Activated CD8-positive, alpha-beta memory T cell treated with anti-CD3 and anti-CD28 coated beads, Interleukin-2, amount 50 U/mL, for 4 hours (primary cell): ENCODE measurements at regions not wholly inside any gene's neighbourhood (a gene's known extent, or its start where the extent isn't known, plus 50 kb on each side); places are given as distances from the start of the nearest gene placed in this dataset.
"Not testable (repeated sequence)": the region's sequence is repeated elsewhere in the genome, so short reads cannot be mapped to it uniquely, and the experiment has no call there.

Source experiments
- DNase-seq: peaks from one replicate; pipeline ENCODE4 v3.0.0-alpha.2; 2020

DNA sequence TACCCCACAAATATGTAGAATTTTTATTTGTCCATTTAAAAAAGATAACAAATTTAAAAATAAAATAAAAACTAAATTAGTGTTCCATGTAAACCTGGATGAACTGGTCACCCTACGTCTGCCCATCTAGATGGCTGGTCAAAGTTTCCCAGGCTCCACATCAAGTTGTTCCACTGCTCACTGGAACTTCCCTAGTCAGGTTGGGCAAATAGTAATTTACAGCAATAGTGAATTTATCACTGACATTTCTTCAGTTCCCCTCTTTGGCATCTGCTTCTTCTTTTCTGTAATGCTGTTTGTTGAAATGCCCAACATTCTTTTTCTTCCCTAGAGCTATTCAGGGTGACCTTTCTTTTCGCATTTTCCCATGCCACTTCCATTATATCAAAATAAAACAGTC, 272.7 kb upstream of the BTG1 start:
- DNase-seq, result no peak

GRCh38 chr12:92417373-92417772, 271.7 kb upstream of the BTG1 start:
- no peak for DNase-seq

GRCh38 chr12:92416385-92416812, 270.8 kb upstream of the BTG1 start:
- DNase-seq, result no peak

DNA sequence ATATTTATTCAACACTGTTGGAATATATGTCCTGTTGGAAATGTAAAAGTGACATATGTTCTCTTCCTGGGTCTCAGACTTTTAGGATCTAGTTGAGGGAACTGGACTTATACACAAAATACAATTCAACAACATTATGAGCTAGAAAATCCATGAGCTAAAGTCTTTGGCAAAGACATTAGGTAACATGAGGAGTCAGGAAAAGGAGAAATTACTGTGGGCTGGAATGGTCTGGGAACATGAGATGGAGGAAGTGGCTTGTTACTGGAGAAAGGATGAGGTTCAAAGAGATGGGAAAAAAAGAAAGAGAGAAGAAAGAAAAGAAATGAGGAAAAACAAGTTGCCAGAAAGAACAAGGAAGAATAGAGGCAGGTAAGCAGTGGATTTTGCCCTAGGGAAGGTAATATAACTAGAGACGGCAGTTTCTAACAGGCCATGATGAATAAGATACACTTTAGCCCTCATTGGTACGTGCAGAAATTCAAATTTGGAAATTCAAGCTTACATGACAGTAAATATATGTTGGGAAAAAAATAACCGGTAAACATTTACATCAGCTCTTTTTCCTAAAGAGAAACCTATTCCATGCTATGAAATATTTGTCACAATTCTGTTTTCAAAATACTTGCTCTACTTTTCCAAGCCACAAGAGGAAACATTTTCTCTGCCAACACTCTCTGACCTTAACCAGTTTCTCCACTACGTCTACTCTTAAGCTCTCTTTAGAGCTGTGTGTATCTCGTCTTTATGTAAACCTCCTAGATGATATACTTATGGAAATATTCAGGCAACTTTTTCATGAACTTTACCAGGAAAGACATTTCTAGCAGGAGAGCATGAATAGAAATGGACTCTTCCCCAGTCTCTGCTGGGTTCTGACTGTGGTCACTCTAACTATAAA, 268.8 kb upstream of the BTG1 start:
- DNase-seq, result no peak

GRCh38 chr12:92413286-92413685, 267.6 kb upstream of the BTG1 start:
- DNase-seq, result no peak

- DNase-seq, result no peak
Measured at GRCh38 chr12:92412856-92413255, 267.2 kb upstream of the BTG1 start.

- DNase-seq, result no peak
Measured at GRCh38 chr12:92411687-92412086, 266.0 kb upstream of the BTG1 start.

DNA sequence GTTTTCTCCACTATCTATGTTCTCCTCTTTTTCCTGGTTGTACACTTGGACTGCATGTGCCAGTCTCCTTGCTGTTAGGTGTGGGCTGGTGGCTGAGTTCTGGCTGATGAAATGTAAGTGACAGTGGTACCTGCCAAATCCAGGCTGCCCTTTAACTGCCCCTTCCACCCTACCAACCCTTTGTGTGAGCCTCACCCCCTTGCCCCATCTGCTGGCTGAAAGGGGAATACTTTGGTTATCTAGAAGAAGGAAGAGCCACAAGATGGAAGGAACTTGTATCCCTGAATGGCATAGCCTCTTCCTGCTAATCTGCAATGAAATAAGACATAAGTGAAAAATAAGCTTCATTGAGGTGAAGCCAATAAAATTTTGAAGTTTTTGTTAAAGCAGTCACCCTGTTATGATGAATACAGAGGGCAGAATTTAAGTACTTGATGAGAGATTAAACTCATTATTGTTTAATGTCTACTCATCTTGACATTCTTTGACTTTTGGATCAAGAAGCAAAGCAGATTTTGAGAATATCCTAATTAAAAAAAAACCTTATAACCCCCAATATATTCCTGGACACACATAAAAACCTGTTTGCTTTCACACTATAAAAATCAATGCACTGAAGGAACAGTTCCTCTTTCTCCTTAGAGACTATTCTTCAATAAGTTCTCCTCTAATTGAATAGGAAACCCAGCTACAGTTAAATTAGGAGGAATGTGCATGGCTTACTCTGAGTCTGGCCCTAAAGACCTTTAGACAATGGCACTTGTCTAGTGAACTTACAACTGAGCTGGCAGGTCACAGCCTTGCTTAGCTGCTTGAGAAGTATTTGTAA, 262.6 kb upstream of the BTG1 start:
- no peak for DNase-seq

DNA sequence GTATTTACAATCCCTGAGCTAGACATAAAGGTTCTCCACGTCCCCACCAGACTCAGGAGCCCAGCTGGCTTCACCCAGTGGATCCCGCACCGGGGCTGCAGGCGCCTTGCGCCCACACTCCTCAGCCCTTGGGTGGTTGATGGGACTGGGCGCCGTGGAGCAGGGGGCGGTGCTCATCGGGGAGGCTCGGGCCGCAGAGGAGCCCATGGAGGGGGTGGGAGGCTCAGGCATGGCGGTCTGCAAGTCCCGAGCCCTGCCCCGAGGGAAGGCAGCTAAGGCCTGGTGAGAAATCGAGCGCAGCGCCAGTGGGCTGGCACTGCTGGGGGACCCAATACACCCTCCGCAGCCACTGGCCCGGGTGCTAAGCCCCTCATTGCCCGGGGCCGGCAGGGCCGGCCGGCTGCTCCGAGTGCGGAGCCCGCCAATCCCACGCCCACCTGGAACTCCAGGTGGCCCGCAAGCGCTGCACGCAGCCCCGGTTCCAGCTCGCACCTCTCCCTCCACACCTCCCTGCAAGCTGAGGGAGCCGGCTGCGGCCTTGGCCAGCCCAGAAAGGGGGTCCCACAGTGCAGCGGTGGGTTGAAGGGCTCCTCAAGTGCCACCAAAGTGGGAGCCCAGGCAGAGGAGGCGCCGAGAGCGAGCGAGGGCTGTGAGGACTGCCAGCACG, 260.9 kb upstream of the BTG1 start:
- DNase-seq, result not testable (repeated sequence)

DNA sequence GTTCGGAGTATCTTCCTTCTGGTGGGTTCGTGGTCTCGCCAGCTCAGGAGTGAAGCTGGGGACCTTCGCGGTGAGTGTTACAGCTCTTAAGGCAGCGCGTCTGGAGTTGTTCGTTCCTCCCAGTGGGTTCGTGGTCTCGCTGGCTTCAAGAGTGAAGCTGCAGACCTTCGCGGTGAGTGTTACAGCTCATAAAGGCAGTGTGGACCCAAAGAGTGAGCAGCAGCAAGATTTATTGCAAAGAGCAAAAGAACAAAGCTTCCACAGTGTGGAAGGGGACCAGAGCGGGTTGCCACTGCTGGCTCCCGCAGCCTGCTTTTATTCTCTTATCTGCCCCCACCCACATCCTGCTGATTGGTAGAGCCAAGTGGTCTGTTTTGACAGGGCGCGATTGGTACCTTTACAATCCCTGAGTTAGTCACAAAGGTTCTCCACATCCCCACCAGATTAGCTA, 260.2 kb upstream of the BTG1 start:
- DNase-seq, result peak; percentile 50

DNA sequence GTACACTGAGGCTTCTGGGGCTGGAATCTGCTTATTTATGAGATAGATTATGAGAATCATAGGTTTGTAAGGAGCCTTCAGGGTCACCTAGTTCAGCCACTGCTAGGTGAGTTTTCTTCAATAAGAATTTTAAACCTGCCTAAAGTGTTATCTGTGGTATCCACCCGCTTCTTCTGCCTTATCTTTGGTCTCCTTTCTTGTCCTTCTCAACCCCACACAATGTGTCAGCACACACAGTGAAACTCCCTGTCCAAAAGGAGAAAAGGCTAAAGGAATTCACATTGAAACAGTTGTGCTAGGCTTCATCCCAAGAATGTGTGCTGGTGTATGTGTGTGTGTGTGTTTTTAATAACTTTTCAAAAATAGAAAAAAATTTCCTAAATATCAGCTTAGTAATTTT, 259.3 kb upstream of the BTG1 start:
- no peak for DNase-seq

- DNase-seq, result no peak
Measured at GRCh38 chr12:92404259-92404894, 258.7 kb upstream of the BTG1 start.

GRCh38 chr12:92403210-92404175, 257.8 kb upstream of the BTG1 start:
- DNase-seq, result peak; percentile 35

- DNase-seq, result no peak
Measured at GRCh38 chr12:92402415-92402814, 256.8 kb upstream of the BTG1 start.

DNA sequence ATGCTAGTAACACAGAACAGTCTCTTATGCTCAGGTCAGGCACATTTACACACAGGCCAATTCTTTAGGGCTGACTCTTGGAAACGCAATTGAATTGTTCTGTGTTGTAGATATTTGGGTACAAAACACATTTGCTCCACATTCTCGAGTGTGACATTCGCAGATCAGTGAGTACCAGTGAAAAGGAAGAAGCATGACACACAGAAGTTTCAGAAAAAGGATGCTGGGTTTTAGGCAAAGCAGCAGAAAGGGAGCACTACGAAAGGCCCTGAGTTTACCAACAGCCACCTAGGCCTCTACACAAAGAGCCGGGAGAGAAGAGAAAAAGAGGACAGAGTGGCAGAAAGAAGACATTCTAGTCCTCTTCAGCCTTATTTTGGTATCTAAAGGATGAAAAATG, 254.4 kb upstream of the BTG1 start:
- no peak for DNase-seq

DNA sequence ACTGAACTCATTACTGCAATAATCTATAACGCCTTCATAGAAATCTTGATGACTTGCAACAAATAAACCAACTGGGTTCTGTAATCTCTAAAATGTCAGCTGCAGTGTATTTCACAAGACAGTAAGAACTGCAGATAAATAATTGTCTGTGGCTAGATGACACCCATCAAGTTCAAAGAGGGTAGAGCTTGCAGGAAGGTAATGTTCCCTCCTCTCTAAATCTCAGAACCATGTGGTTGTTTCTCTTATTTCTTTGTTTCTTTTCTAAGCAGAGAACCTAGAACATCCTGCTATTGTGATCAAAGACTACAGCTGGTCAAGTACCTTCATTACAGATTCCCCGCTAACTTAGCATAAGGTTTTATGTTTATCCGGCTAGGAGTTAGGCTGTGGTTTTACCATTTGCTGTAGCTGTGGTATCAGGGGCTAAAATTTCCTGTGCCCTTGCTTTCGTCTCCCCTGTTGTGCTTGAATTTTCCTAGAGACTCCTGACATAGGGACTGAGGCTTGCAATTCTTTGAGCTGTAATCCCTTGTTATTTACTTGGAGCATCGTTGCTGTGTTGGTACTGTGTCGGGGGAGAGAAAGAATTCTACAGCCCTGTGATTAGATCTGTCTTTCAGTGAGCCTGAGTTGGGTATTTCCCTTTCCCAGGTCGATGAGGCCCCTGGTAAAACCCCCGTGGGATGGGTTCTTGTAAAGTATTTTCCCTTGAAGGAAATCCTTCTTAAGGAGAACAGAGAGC, 253.1 kb upstream of the BTG1 start:
- no peak for DNase-seq

DNA sequence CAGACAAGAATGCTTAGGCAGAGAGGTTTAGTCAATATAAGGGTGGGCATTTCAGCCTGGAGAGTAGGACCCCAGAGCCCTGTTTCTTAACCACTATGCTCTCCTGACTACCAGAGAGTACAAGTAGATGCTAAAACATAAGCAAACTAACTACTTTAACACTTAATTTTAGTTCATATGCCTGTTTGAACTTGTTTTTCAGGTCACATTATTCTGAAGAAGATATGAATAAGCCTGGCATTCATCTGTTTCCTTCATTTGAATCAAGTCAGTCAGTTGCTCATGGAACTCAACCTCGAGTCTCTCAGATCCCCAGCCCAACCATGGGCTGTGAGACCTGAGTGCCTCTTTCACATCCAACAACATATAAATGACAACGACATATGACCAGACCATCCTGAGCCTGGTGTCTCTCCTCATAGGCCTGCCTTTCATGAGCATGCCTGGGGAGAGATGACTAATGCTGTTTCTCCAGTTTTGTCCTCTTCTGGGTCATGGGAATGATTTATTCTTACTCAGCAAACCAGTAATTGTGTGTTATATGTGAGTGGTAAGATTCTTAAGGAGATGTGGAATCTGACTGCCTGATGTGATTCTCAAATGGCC, 251.1 kb upstream of the BTG1 start:
- DNase-seq, result no peak

DNA sequence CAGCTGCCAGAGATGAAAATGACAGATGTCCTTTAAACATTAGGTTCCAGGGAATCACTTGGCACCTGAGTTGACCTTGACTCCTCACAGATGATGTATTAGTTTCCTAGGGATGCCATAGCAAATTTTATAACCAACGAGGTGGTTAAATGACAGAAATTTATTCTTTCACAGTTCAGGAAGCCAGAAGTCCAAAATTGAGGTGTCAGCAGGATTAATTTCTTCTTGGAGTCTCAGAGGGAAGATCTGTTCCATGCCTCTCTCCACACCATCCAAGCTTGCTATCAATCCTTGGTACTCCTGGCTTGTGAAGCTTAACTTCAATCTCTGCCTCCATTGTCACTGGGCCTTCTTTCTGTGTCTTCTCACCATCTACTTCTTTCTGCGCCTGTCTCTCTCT, 249.7 kb upstream of the BTG1 start:
- no peak for DNase-seq

GRCh38 chr12:92394895-92395294, 249.2 kb upstream of the BTG1 start:
- DNase-seq, result no peak

GRCh38 chr12:92393504-92393903, 247.9 kb upstream of the BTG1 start:
- DNase-seq, result no peak
